Subcutaneous abdominal adipose tissue (tissue), 5 donors: ENCODE measurements at regions not wholly inside any gene's neighbourhood (a gene's known extent, or its start where the extent isn't known, plus 50 kb on each side); places are given as distances from the start of the nearest gene placed in this dataset.

ENCODE experiments used
- H3K27ac ChIP-seq: one replicate; pipeline ENCODE4 v1.7.0; 2013; ENCODE audit warnings: low read depth, mild to moderate bottlenecking, inconsistent platforms, low read length, moderate library complexity
- H3K27me3 ChIP-seq, 5 donors: one replicate each; pipeline ENCODE4 v1.7.0; 2013; ENCODE audit warnings: low read length in 5 of 5, inconsistent platforms in 1 of 5; ENCODE audit not compliant: control insufficient read depth in 5 of 5, insufficient read depth in 4 of 5
- H3K36me3 ChIP-seq, 5 donors: one replicate each; pipeline ENCODE4 v1.7.0; 2013; ENCODE audit warnings: low read length in 5 of 5; ENCODE audit not compliant: control insufficient read depth in 5 of 5, insufficient read depth in 5 of 5
- H3K4me1 ChIP-seq, 5 donors: one replicate each; pipeline ENCODE4 v1.7.0; 2013; ENCODE audit warnings: low read length in 5 of 5, mild to moderate bottlenecking in 3 of 5, moderate library complexity in 1 of 5; ENCODE audit not compliant: control insufficient read depth in 5 of 5, insufficient read depth in 5 of 5
- H3K4me3 ChIP-seq, 5 donors: one replicate each; pipeline ENCODE4 v1.7.0; 2013; ENCODE audit warnings: low read length in 5 of 5, low read depth in 1 of 5
- H3K9ac ChIP-seq, 5 donors: one replicate each; pipeline ENCODE4 v1.7.0; 2013; ENCODE audit warnings: low read length in 5 of 5, mild to moderate bottlenecking in 4 of 5, moderate library complexity in 3 of 5
- H3K9me3 ChIP-seq, 5 donors: one replicate each; pipeline ENCODE4 v1.7.0; 2013; ENCODE audit warnings: low read length in 5 of 5; ENCODE audit not compliant: control insufficient read depth in 5 of 5
- donor health status: healthy.
- donor health status: healthy.
- donor health status: healthy.
- donor health status: healthy.
- donor health status: healthy.

DNA sequence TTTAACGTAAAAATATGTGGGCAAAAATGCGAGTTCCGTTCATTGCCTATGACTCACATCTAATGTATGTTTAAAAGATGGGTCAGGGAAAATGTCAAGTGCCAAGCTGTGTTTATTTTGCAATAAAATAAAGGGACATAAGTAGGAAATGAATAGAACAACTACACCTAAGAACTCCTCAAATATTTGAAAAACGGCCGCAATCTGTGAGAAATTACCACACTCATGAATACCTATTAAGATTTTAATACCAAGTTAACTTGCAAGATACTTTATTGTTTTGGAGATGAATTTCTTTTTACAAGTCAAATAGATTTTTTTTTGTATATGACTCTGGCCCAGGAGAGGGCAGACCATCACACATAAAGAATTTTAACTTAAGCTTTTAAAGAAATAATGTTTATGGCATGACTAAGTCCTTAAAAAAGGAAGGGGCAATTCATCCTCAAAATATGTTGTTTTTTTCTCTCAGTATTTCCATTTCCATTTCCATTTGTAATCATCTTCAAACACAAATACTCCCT, 152.7 kb downstream of the SUCNR1 start:
- Histone ChIP-seq H3K9me3 (no peaks in the 10 kb centered on the region), H3K36me3 (no peaks in the 10 kb centered on the region), H3K4me3 (no peak overlapping the region), H3K27me3 (no peaks in the 10 kb centered on the region), H3K9ac (no peak overlapping the region), H3K27ac (no peak overlapping the region), H3K4me1 (peaks cover 0 to 5% (median 0%) of the 10 kb centered on the region in 5 donors)

DNA sequence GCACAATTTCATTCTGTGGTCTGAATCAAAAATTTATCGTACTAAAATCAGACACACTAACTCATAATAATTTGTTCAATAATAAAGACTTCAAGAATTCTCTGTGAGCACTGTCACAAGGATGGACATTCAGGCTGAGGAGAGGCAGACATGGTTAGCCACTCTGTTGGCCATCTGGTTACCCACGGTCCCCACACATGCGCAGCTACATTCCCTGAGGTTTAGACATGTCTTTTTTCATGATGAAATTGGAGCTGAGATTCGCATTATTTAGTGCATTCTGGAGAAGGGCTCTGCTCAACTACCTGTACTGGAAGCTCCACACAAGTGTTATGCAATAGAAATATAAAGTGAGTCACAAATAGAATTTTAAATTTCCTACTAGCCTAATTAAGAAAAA, 156.9 kb downstream of the SUCNR1 start:
- Histone ChIP-seq H3K4me3 (no peak overlapping the region), H3K27me3 (no peaks in the 10 kb centered on the region), H3K36me3 (no peaks in the 10 kb centered on the region), H3K4me1 (peaks cover 0 to 5% (median 0%) of the 10 kb centered on the region in 5 donors), H3K27ac (no peak overlapping the region), H3K9ac (no peak overlapping the region), H3K9me3 (peaks cover 0 to 3% (median 0%) of the 10 kb centered on the region in 5 donors)

DNA sequence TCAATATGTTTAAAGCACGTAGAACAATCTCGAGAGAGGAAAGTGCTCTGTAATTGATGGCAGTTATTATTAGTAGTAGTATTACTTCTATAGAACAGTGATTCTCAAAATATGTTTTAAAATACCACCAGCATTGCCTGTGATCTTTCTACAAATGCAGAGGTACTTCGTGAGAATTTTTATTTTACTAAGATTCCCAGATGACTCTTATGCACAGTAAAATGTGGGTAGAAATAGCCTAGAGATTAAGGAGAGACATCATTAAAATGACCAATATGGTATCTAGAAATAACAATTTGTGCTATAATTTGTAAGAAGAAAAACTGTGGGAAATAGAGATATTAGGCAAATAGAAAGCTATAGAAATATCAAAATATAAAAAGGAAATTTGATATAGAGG, 157.9 kb downstream of the SUCNR1 start:
- Histone ChIP-seq H3K27me3 (no peaks in the 10 kb centered on the region), H3K36me3 (no peaks in the 10 kb centered on the region), H3K4me1 (peaks cover 0 to 5% (median 0%) of the 10 kb centered on the region in 5 donors), H3K27ac (no peak overlapping the region), H3K4me3 (no peak overlapping the region), H3K9me3 (peaks cover 0 to 4% (median 0%) of the 10 kb centered on the region in 5 donors), H3K9ac (no peak overlapping the region)

DNA sequence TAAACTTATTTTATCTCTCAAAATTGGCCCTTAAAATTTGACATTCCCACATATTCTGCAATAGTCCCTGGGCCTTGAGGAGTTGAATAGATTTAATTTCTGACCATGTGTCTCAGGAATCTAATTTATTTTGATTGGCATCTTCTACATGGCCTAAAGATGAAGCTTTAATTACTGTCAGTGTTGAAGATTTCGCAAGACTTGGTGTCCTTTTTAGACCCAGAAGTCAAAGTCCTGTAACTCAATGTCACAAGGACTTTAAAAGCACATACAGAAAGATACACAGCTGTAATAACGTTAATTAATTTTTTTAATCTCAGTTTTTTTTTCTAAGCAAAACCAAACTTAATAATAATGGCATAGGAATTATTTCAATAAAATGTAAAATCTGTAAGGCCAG, 163.9 kb downstream of the SUCNR1 start:
- Histone ChIP-seq H3K4me3 (no peak overlapping the region), H3K27ac (no peak overlapping the region), H3K27me3 (no peaks in the 10 kb centered on the region), H3K36me3 (no peaks in the 10 kb centered on the region), H3K9me3 (peaks cover 0 to 10% (median 0%) of the 10 kb centered on the region in 5 donors), H3K9ac (no peak overlapping the region), H3K4me1 (no peaks in the 10 kb centered on the region)

DNA sequence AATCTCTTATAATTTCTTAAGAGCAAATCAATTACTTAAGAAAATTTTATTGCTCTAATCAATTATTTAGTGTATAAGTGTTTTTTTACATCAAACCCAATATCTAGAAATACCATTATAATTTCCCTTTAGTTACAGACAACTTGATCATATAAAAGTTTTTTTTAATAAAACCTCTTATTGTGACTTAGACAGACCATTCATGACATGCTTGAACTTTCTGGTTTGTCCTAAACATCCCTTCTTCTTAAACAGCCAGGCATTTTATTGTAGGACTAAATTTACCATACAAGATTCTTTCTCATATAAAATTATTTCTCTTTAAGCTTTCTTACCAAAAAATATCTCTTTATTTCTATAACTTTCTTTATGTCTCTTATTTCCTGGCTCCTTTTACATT, 164.5 kb downstream of the SUCNR1 start:
- Histone ChIP-seq H3K9ac (no peak overlapping the region), H3K9me3 (peaks cover 0 to 10% (median 0%) of the 10 kb centered on the region in 5 donors), H3K4me3 (no peak overlapping the region), H3K36me3 (no peaks in the 10 kb centered on the region), H3K27me3 (no peaks in the 10 kb centered on the region), H3K27ac (no peak overlapping the region), H3K4me1 (no peaks in the 10 kb centered on the region)

DNA sequence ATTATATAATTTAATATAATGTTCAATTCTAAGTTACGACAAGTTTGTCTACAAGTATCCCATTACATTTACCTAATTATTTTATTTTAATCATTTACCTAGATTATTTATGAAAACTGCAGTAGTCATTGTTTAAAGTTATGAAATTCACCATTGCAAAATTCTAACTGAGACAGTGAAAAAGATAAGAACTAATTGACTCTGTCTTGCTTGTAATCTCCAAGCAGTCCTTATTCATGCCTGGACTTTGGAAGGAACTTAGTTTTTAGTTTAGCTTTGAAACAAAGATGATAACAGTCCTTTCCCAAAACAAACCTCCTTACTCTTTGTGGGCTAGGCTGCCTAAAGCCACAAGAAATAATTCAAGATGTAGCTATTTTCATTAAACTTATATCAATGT, 165.0 kb downstream of the SUCNR1 start:
- peaks cover 0 to 3% (median 0%) of the 10 kb centered on the region in 5 donors for H3K4me1 ChIP-seq
- H3K9ac ChIP-seq: no peak overlapping the region
- H3K27me3 ChIP-seq: no peaks in the 10 kb centered on the region
- H3K36me3 ChIP-seq: no peaks in the 10 kb centered on the region
- H3K27ac ChIP-seq: no peak overlapping the region
- peaks cover 0 to 10% (median 0%) of the 10 kb centered on the region in 5 donors for H3K9me3 ChIP-seq
- H3K4me3 ChIP-seq: no peak overlapping the region

DNA sequence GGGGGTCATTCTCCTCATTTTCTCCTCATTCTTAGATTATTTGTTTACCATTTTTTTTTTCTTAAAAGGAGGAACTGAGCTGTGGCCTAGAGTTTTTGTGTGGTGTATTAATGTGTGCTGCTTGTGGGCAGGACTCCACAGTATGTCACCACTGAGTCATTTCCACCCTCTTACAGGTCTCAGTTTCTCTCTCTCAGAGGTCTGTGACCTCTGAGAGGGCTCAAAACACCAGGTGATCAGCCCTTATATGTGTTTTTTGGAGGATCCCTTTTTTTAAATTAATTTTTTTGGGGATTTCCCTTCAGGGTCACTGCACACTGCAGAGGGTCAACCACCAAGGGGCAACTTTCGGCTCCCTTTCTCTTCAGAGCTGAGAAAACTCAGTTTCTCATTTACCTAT, 166.4 kb downstream of the SUCNR1 start:
- Histone ChIP-seq H3K36me3 (no peaks in the 10 kb centered on the region), H3K4me1 (peaks cover 0 to 5% (median 0%) of the 10 kb centered on the region in 5 donors), H3K4me3 (no peak overlapping the region), H3K9me3 (peaks cover 0 to 7% (median 0%) of the 10 kb centered on the region in 5 donors), H3K27ac (no peak overlapping the region), H3K9ac (no peak overlapping the region), H3K27me3 (no peaks in the 10 kb centered on the region)

DNA sequence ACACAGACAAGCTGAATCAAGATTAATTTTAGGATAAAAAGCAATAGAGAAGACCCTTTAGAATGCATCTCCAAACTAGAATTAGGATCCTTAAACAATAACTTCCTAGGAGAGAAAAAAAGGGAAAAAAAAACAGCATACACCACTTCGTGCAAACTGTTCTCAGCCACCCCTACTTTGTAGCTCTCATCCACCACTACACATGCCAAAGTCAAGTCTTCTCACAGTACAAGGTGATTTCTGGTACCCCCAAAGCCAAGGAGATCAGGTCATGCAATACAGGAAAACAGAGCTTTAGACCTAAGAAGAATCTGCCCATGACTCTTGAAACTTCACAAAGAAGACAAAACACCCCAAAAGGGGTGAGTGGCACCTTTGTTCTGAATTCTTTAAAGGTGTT, 166.9 kb downstream of the SUCNR1 start:
- Histone ChIP-seq H3K36me3 (no peaks in the 10 kb centered on the region), H3K27ac (no peak overlapping the region), H3K9me3 (peaks cover 0 to 7% (median 0%) of the 10 kb centered on the region in 5 donors), H3K9ac (no peak overlapping the region), H3K4me3 (no peak overlapping the region), H3K4me1 (peaks cover 0 to 5% (median 0%) of the 10 kb centered on the region in 5 donors), H3K27me3 (no peaks in the 10 kb centered on the region)

DNA sequence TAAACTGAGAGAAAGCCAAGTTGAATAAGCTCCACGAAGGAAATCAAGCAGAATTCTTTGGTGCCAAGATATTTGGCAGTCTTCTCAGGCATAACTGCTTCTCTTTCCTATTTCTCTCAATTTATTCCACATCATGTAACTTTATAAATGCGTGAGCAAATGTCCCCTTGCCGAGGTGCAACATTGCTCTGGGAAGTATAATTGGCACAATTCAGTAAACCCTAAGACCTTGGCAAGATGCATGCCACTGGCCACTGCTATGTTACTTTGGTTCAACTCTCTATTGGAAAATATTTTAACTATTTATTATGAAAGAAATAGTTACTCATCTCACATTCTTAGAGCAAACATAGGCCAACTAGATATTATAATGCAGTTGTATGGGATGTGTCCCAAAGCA, 170.2 kb downstream of the SUCNR1 start:
- no peak overlapping the region for H3K27ac ChIP-seq
- H3K4me3 ChIP-seq: no peak overlapping the region
- H3K9me3 ChIP-seq: peaks cover 0 to 2% (median 0%) of the 10 kb centered on the region in 5 donors
- no peaks in the 10 kb centered on the region for H3K27me3 ChIP-seq
- no peaks in the 10 kb centered on the region for H3K36me3 ChIP-seq
- H3K4me1 ChIP-seq: peaks cover 0 to 18% (median 0%) of the 10 kb centered on the region in 5 donors
- H3K9ac ChIP-seq: no peak overlapping the region

GRCh38 chr3:152046280-152046679, 172.8 kb downstream of the SUCNR1 start:
- Histone ChIP-seq H3K27ac (no peak overlapping the region), H3K9me3 (peaks cover 0 to 2% (median 0%) of the 10 kb centered on the region in 5 donors), H3K27me3 (no peaks in the 10 kb centered on the region), H3K9ac (no peak overlapping the region), H3K36me3 (no peaks in the 10 kb centered on the region), H3K4me1 (peaks cover 0 to 18% (median 0%) of the 10 kb centered on the region in 5 donors), H3K4me3 (no peak overlapping the region)
